ENCODE measurements at regions not wholly inside any gene's neighbourhood (a gene's known extent, or its start where the extent isn't known, plus 50 kb on each side); places are given as distances from the start of the nearest gene placed in this dataset.

DNA sequence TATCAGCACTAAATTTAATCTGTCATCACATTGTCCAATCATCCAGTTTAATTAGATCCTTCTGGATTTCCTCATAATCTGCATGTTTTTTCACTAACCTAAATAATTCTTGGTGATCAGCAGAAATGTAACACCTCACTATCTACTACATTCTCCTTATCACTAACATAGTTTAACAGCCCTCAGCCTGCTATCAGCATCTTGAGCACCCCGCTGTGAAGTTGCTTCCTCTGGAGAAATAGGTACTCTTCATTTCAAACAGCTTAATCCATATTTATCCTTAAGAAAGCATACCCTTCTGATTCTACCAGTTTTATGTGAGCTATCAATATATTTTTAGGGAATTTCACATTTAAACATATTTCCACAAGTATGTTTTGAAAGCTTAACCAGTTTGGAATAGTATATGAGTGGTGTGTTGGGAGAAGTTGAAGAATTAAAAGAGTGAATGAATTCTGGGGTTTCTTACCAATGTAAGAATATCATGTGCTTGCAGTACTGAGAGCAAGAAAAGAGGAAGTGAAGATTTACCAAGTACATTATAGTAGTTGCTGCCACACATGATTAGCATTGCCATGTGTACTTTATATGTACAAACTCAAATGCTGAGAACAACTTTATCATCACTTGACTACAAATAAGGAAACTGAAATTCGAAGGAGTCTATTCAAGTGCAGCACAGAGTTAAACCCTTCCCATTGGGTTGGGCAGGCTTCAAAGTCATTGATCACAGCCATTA lies 771.1 kb upstream of the ADGRL4 start (continued):
- no peak for TF ChIP-seq SAP30 (IDR thresholded peaks at IDR 0.05; ENCODE audit: insufficient read depth, insufficient replicate concordance, low read length)
- no peak for TF ChIP-seq RNF2 (IDR thresholded peaks at IDR 0.05; ENCODE audit: borderline replicate concordance, low read depth, low read length, missing control alignments, poor library complexity, severe bottlenecking)

Data from H1 (cell line).